Superior temporal gyrus (tissue), 1 donor: ENCODE measurements at regions not wholly inside any gene's neighbourhood (a gene's known extent, or its start where the extent isn't known, plus 50 kb on each side); places are given as distances from the start of the nearest gene placed in this dataset.
A peak's percentile ranks its signal among the peaks of the same experiment; 100 is the strongest.

ENCODE experiments used
- DNase-seq: peaks from one replicate; pipeline ENCODE4 v3.0.0-alpha.2; 2016; ENCODE audit errors: extremely low spot score

- DNase-seq: no peak
Measured at GRCh38 chr12:89015419-89015818, 336.9 kb downstream of the DUSP6 start.

GRCh38 chr12:88998421-88998820, 353.9 kb downstream of the DUSP6 start:
- no peak for DNase-seq

DNA sequence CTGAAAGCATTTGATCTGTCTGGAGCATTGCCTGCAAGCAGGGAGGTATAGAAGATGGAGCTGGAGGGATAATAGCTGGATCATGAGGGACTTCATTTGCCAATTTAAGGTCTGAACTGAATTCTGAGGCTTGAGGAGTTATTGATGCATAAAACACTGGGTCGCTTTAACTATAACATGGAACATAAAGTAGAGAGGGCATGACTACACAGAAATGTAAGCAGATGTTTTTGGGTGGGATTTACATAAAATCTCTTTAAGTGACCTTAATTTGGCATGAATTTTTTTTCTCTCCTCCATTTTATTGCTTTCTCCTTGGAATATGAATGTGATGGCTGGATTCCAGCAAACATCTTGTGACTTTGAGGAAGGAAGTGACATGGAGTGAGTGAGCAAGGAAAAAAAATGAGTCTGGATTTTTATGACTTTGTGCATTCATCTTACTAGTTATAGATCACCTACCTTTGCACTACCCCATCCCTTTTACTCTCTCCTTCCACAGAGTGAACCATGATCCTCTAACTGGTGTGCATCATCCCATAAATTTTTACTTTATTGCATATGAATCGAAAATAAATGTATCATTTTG, 356.0 kb downstream of the DUSP6 start:
- DNase-seq: no peak

DNA sequence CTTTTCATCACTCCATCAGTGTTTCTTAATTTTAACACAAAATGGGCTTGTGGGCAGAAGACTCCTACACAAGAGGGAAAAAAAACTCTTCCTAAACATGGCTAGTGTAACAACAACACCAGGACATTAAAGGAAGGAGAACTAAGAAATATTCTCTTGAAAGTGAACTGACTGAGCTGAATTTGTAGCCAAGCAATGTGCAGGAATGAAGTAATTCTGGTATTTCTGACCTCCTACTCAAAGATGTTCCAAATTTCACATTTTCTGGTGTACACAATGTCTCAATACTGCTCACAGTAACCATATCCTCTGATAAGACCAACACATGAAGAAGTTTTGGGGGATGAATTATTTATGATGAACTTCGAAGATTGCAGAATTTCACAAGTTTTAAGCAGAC, 357.3 kb downstream of the DUSP6 start:
- DNase-seq: peak; percentile 36

GRCh38 chr12:88994537-88994936, 357.8 kb downstream of the DUSP6 start:
- no peak for DNase-seq

DNA sequence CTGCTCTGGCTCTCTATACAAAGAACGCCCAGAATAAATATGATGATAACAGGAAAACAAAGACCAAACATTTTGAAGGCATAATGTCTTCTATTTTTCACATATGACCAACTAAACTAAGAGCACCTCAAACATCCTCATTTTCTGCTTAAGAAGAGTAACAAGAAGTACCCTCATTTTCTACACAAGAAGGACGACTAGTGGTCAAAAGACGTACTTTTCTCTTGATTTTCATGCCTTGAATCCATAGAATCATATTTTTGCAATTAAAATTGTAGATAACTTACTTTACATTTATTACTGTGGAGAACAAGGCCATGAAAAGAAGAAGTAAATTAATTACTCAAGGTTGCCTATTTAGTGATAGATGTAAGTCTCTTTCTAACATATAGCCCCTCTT, 358.6 kb downstream of the DUSP6 start:
- peak; percentile 82 for DNase-seq

DNA sequence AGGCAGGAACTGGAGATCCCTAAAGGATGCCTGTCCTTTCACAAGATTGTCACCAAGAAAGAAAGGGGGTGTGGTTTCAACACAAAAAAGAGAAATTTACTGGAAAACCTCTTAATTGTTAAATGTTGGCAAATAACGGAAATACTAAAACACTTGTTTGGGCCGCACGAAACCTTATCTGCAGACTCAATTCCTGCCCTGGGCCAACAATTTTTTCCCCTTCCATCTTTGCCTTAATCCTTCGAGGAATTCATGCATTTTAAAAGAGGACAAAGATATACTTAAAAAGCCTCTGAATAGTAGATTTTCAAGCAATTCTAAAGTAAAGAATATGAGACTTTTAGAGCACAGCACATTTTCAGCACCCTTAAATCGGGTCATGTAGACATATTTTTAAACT, 366.2 kb downstream of the DUSP6 start:
- DNase-seq: no peak

DNA sequence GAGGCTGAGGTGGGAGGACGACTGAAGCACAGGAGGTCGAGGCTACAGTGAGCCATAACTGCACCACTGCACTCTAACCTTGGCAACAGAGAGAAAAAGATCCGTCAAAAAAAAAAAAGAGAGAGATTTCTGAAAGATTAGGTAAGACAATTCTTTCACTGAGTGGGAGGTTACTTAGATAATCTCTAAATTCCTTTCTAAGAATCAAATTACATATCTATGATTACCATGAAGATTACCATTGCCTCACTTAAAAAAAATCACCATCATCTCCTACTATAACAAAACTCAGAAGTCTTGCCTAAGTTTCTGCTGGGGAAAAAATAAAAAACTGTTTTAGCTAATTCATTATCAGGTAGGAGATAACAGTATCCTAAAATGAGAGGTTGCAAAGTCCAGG, 366.7 kb downstream of the DUSP6 start:
- DNase-seq: no peak

DNA sequence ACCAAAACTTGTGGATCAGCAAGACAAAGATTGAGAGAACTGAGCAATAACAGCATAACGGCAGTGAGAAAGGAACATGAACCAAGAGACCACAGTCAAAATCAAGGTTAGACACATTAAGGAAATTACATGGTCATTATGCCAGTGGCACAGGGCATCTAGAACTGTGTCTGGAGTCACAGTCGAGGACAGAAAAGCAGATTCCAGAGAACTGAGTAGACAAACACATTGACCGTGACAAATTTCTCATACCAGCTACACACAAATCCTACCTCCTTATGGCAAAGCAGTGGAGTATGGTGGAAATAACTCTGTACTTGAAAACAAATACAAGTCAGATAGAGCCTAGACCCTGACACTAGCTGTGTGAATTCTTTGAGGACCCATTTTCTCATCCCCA, 367.3 kb downstream of the DUSP6 start:
- no peak for DNase-seq

DNA sequence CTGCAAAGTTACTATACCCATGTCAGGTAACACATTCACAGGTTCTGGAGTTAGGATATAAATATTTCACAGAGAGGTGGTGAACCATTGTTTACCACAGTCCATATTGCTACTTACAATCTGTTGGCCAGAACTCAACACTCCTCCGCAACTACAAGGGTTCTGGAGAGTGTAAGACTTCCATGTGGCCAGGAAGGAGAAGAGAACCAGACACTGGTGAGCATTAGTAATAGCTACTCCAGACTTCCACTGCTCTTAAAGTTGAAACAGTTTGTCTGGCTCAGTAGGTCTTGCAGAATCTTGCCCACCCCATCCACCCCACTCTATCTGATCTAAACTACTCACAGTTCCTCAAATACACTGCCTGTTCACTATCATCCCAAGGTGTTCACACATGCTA, 369.6 kb downstream of the DUSP6 start:
- no peak for DNase-seq

- DNase-seq: no peak
Measured at GRCh38 chr12:88977115-88977514, 375.2 kb downstream of the DUSP6 start.

GRCh38 chr12:88973998-88974397, 378.3 kb downstream of the DUSP6 start:
- no peak for DNase-seq

- no peak for DNase-seq
Measured at GRCh38 chr12:88970740-88971139, 381.6 kb downstream of the DUSP6 start.

DNA sequence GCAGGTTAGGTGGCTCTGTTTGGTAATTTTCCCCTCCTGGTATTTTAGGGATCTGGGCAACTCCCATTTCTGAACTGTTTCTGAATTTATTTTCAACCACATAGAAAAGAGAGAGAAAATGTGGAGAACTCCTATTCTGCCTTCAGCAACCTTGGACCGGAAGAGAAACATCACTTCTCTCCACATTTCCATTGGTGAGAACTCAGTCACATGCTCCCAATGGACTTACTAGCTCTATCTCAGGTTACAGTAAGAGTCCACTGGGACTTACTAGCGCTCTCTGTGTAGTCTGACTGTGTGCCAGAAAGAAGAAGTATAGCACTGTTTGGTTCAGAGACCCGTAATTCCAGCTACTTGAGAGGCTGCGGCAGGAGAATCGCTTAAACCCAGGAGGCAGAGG, 383.2 kb downstream of the DUSP6 start:
- DNase-seq: no peak

DNA sequence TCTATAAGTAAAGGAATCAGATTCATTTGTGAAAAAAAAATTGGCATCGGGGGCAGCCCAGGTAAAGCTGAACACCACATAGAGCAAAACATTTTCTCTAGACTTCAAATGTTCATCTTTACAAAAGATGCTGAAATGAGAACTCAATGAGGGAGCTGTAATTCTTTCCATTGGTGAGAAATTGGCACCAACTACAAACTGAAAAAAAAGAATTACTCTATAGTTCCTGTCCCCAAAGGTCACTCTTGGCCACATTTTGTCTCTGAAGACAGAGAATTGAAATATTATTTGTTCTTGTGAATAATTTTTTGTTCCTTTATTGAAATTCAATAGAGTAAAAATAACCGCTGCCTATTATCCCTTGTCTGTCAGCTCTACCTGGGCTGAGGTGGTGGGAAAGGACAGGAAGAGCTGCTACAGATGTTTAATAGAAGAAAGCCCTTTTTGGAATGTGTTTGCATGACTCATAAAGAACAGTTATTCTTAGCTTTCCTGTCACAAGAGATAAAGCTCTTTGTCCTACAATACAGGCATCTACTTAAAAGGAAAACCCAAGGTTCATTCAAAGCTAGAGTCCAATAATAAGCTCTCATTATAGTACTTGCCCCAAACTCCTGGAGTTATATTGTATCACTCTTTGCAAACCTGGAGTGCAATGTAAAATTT, 380.1 kb upstream of the KITLG start:
- DNase-seq: no peak

GRCh38 chr12:88958946-88959345, 378.7 kb upstream of the KITLG start:
- DNase-seq: no peak

DNA sequence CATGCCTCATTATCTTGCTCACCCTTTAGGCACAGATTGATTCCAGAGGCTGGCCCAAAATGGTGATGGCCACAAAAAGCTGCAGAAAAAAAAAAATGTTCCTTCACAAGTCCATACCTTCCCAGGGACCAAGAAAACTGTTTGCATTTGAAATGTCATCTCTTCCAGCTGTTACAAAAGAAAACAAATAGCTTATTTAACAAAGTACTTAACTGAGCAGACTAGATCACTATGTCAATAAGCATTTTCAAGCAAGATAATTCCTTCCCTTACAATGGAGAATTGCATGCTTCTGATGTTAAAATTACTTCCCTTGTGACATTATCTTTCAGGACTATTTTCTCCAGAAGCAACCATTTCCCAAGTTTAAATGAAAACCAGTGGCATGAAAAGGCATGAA, 377.9 kb upstream of the KITLG start:
- DNase-seq: no peak

GRCh38 chr12:88957358-88957757, 377.1 kb upstream of the KITLG start:
- DNase-seq: no peak

- DNase-seq: no peak
Measured at GRCh38 chr12:88955531-88955930, 375.3 kb upstream of the KITLG start.

DNA sequence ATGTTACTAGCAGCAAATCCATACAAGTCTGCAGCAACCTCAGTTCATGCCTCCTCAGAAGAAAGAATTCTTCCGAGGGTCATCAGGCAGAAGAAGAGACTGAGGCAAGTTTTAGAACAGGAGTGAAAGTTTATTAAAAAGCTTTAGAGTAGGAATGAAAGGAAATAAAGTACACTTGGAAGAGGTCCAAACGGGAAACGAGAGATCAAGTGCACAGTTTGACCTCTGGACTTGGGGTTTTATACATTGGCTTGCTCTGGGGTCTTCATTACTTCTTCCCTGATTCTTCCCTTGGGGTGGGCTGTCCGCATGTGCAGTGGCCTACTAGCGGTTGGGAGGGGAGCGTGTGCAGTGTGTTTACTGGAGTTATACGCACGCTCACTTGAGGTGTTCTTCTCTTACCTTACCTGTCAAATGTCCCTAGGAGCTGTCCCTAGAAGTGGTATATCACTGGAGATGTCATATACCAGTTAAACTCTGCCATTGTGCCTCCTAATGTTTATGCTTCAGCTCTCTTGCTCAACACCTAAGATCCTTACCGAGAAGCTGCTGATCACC, 372.8 kb upstream of the KITLG start:
- no peak for DNase-seq

DNA sequence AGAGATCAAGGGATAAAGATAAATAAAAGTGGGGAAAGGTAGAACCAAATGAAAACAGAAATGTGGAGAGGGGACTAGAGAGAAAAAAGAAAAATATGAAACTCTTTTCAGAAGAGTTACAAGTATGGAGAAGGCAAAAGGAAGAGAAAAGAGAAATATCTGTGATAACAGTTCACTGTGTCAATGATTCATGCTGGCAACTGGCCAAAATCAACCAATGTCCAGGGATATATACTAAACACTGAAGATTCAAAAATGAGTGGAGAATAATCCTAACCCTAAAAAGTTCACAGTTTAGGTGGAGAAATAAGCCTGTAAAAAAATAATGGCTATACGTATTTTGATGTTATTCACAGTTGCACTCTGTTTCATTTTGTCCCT, 372.3 kb upstream of the KITLG start:
- DNase-seq: no peak

DNA sequence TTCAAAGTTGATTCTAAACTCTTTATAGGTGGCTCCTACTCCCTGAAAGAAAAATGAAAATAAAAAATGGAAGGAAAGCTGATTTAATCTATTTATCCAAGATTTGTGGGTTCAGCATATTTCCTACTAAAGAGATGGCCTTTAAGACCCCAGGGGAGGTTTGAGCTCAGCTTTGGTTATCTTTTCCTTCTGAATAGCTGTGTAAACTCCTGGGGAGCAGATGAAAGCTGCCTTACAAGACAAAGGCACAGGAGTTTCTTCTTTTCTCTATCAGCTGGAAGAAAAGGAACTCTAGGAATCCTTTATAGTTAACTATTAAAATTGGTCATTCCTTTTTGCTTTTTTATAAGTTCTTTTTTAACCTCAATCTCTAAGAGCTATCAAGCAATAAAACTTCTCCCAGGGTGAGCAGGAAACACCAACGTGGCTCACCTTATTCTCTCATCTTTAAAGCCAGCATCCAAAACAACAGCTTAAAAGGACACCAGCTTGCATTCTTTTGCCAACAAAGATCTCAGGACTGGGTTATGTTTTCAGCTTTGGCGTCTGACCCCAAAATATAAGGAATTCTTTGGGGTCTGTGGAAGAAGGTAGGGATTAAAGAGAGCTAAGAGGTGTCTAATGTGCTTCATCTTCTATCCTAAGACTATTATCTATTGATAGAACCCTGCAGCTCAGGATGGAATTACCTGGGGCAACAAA, 371.7 kb upstream of the KITLG start:
- DNase-seq: no peak

DNA sequence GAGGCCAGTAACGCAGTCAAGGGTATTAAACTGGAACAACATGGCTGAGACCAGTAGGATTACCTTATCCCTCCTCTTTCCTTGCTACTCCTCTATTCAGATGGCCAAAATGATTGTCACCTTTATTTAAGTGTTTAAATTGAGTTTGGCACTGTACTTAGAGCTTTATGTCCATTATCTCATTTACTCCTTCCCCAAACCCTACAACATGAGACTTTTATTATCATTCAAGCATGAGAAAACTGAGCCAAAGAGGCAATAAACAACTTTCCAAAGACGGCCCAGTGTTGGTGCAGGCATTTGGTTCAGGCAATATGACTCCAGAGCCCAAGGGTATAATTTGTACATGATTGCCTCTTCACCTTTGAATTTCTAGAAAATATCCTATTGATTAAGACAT, 370.9 kb upstream of the KITLG start:
- DNase-seq: no peak
